C4-2B (cell line): ENCODE measurements at regions not wholly inside any gene's neighbourhood (a gene's known extent, or its start where the extent isn't known, plus 50 kb on each side); places are given as distances from the start of the nearest gene placed in this dataset.

ENCODE experiments used
- CTCF ChIP-seq: fragments of 450-650 bp; conservative IDR thresholded peaks from 2 replicates; pipeline ENCODE4 v1.5.1; 2017; ENCODE audit warnings: mild to moderate bottlenecking
- ZFX ChIP-seq: fragments of 450-650 bp; IDR thresholded peaks from 2 replicates; pipeline ENCODE4 v1.6.1; 2017

GRCh38 chr14:84535484-84535883 is 994.5 kb upstream of the FLRT2 start:
- TF ChIP-seq CTCF (no peak), ZFX (no peak)
